ENCODE measurements at regions not wholly inside any gene's neighbourhood (a gene's known extent, or its start where the extent isn't known, plus 50 kb on each side); places are given as distances from the start of the nearest gene placed in this dataset.

DNA sequence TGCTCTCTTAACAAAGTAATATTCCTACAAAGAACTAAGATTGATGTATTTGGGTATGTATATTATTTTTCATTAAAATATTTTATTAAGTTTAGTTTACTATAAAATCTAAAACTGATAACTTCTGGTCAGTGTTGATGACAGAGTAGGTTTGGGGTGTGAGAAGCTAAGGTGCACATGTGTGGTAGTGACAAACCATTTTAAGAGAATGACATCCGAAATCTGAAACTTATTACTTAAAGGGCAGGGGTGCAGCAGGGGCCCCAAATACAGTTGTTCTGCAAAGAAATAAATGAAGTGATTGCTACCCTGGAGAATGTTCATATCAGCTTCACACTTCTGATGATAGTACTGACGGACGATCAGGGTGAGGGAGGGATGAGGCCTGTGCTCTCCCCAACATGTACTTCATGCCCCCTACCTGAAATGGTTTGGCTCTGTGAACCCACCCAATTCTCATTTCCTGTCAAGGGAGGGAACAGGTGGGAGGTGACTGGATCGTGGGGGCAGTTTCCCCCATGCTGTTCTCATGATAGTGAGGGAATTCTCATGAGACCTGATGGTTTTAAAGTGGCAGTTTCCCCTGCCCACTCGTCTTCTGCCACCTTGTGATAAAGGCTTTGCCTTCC lies 125.3 kb upstream of the RFX3 start:
- TF ChIP-seq EZH2 (IDR thresholded peaks at IDR 0.05; ENCODE audit: low read length, unreplicated experiment) = no peak
- TF ChIP-seq, protein P1, sequence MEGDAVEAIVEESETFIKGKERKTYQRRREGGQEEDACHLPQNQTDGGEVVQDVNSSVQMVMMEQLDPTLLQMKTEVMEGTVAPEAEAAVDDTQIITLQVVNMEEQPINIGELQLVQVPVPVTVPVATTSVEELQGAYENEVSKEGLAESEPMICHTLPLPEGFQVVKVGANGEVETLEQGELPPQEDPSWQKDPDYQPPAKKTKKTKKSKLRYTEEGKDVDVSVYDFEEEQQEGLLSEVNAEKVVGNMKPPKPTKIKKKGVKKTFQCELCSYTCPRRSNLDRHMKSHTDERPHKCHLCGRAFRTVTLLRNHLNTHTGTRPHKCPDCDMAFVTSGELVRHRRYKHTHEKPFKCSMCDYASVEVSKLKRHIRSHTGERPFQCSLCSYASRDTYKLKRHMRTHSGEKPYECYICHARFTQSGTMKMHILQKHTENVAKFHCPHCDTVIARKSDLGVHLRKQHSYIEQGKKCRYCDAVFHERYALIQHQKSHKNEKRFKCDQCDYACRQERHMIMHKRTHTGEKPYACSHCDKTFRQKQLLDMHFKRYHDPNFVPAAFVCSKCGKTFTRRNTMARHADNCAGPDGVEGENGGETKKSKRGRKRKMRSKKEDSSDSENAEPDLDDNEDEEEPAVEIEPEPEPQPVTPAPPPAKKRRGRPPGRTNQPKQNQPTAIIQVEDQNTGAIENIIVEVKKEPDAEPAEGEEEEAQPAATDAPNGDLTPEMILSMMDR (conservative IDR thresholded peaks at IDR 0.05; ENCODE audit: low read depth, low read length) = no peak

Data from PC-3 (cell line).